Calu3 (cell line): ENCODE measurements at regions not wholly inside any gene's neighbourhood (a gene's known extent, or its start where the extent isn't known, plus 50 kb on each side); places are given as distances from the start of the nearest gene placed in this dataset.
"Not testable (repeated sequence)": the region's sequence is repeated elsewhere in the genome, so short reads cannot be mapped to it uniquely, and the experiment has no call there.

ENCODE experiments used
- BruUV-seq: library from RNA; stranded (reverse); fragments of 400-500 nt; replicated peaks from 2 replicates; lab custom pipeline; 2021; lab: Mats Ljungman, UMichigan
- CTCF ChIA-PET: fragments of 300-600 bp; sonication (Branson Sonifier 250); formaldehyde crosslinking; loops from one replicate; lab custom pipeline; 2022; ENCODE audit warnings: antibody characterized with exemption; lab: Charles Lee
- DNase-seq: peaks from one replicate; pipeline ENCODE4 v3.0.0; 2022
- H3K27ac Mint-ChIP-seq: one replicate; pipeline ENCODE4 v1.8.0; 2022; ENCODE audit warnings: mixed read lengths; ENCODE audit not compliant: unreplicated experiment
- H3K27me3 Mint-ChIP-seq: one replicate; pipeline ENCODE4 v1.8.0; 2022; ENCODE audit warnings: mixed read lengths; ENCODE audit not compliant: unreplicated experiment
- H3K36me3 Mint-ChIP-seq: one replicate; pipeline ENCODE4 v1.8.0; 2022; ENCODE audit warnings: mild to moderate bottlenecking, moderate library complexity, mixed read lengths; ENCODE audit not compliant: insufficient read depth, unreplicated experiment
- H3K4me1 Mint-ChIP-seq: one replicate; pipeline ENCODE4 v1.8.0; 2022; ENCODE audit warnings: mild to moderate bottlenecking, low read depth, mixed read lengths; ENCODE audit not compliant: unreplicated experiment
- H3K4me3 Mint-ChIP-seq: one replicate; pipeline ENCODE4 v1.8.0; 2022; ENCODE audit warnings: mild to moderate bottlenecking, low read depth, moderate library complexity, mixed read lengths; ENCODE audit not compliant: unreplicated experiment
- H3K9me3 Mint-ChIP-seq: one replicate; pipeline ENCODE4 v1.8.0; 2022; ENCODE audit warnings: low read depth, mixed read lengths; ENCODE audit not compliant: unreplicated experiment
- CTCF ChIP-seq: fragments of 200-600 bp; IDR thresholded peaks from one replicate; pipeline ENCODE4 v1.8.0; 2022; ENCODE audit warnings: antibody characterized with exemption; ENCODE audit not compliant: unreplicated experiment
- intact Hi-C: fragments of 100-400 bp; cut with micrococcal nuclease; formaldehyde crosslinking; loops from one replicate; pipeline ENCODE4 v1.10.0; 2022; ENCODE audit not compliant: unreplicated experiment

- Mint-ChIP-seq H3K36me3 (no peaks in the 10 kb centered on the region), H3K9me3 (no peaks in the 10 kb centered on the region), H3K27me3 (no peaks in the 10 kb centered on the region), H3K27ac (no peak overlapping the region), H3K4me3 (no peak overlapping the region), H3K4me1 (no peaks in the 10 kb centered on the region)
- intact Hi-C loops: no loop called here
- no peak for TF ChIP-seq CTCF
- CTCF ChIA-PET: no interaction called here
- no peak for DNase-seq
- no TSS peak for BruUV-seq
Measured at GRCh38 chr18:21980744-21981143, 188.6 kb upstream of the GATA6 start.

- H3K27me3 Mint-ChIP-seq, H3K4me1 Mint-ChIP-seq, H3K36me3 Mint-ChIP-seq, H3K4me3 Mint-ChIP-seq, CTCF ChIA-PET, H3K9me3 Mint-ChIP-seq, H3K27ac Mint-ChIP-seq, DNase-seq, BruUV-seq, intact Hi-C loops: not testable (repeated sequence)
Measured at GRCh38 chr18:21981489-21981888, 187.9 kb upstream of the GATA6 start.

- Mint-ChIP-seq H3K4me3 (no peak overlapping the region), H3K9me3 (no peaks in the 10 kb centered on the region), H3K27ac (no peak overlapping the region), H3K27me3 (no peaks in the 10 kb centered on the region), H3K36me3 (no peaks in the 10 kb centered on the region), H3K4me1 (peaks cover 16% of the 10 kb centered on the region)
- no peak for TF ChIP-seq CTCF
- CTCF ChIA-PET: no interaction called here
- BruUV-seq: no TSS peak
- intact Hi-C loops: loop anchor here (10.0 kb wide), 1 partner anchor 114 kb away; no protein-coding TSS in a partner anchor
- DNase-seq: no peak
Measured at GRCh38 chr18:21991081-21991534, 178.3 kb upstream of the GATA6 start.

GRCh38 chr18:21991886-21992285 lies 177.5 kb upstream of the GATA6 start:
- Mint-ChIP-seq H3K36me3 (no peaks in the 10 kb centered on the region), H3K27me3 (no peaks in the 10 kb centered on the region), H3K27ac (no peak overlapping the region), H3K4me3 (no peak overlapping the region), H3K9me3 (no peaks in the 10 kb centered on the region), H3K4me1 (peaks cover 16% of the 10 kb centered on the region)
- CTCF ChIA-PET: interaction anchor here (0.5 to 0.8 kb wide), 2 partner anchors 152 to 664 kb away, joined by 3 to 4 read pairs; no protein-coding TSS in a partner anchor
- intact Hi-C loops: loop anchor here (10.0 kb wide), 1 partner anchor 113 kb away; no protein-coding TSS in a partner anchor
- DNase-seq: no peak
- BruUV-seq: no TSS peak
- TF ChIP-seq CTCF: no peak

- no TSS peak for BruUV-seq
- no peak for TF ChIP-seq CTCF
- intact Hi-C loops: loop anchor here (5.0 to 10.0 kb wide), 3 partner anchors 36 to 171 kb away; partner anchors contain the start of gene GATA6
- no peak for DNase-seq
- Mint-ChIP-seq H3K36me3 (no peaks in the 10 kb centered on the region), H3K9me3 (no peaks in the 10 kb centered on the region), H3K27me3 (no peaks in the 10 kb centered on the region), H3K27ac (no peak overlapping the region), H3K4me1 (peaks cover 26% of the 10 kb centered on the region), H3K4me3 (no peak overlapping the region)
- CTCF ChIA-PET: interaction anchor here (0.7 to 1.0 kb wide), 2 partner anchors 27 to 576 kb away, joined by 8 to 9 read pairs; no protein-coding TSS in a partner anchor
Measured at GRCh38 chr18:21996351-21996826, 173.0 kb upstream of the GATA6 start.
